ENCODE measurements at regions not wholly inside any gene's neighbourhood (a gene's known extent, or its start where the extent isn't known, plus 50 kb on each side); places are given as distances from the start of the nearest gene placed in this dataset.
"Not testable (repeated sequence)": the region's sequence is repeated elsewhere in the genome, so short reads cannot be mapped to it uniquely, and the experiment has no call there.

- H3K4me3 ChIP-seq (ENCODE audit: low read length): no peak overlapping the region
- no peak for DNase-seq (ENCODE audit: low read depth)
- TF ChIP-seq CTCF (conservative IDR thresholded peaks at IDR 0.05; ENCODE audit: low read length): no peak
These were observed 67.9 kb downstream of the TBX3 start for GRCh38 chr12:114616081-114616480.

GRCh38 chr12:114614040-114614439 lies 69.9 kb downstream of the TBX3 start:
- no peak overlapping the region for H3K4me3 ChIP-seq (ENCODE audit: low read length)
- TF ChIP-seq CTCF (conservative IDR thresholded peaks at IDR 0.05; ENCODE audit: low read length): no peak
- no peak for DNase-seq (ENCODE audit: low read depth)

GRCh38 chr12:114612062-114612461 lies 71.9 kb downstream of the TBX3 start:
- no peak for TF ChIP-seq CTCF (conservative IDR thresholded peaks at IDR 0.05; ENCODE audit: low read length)
- no peak for DNase-seq (ENCODE audit: low read depth)
- H3K4me3 ChIP-seq (ENCODE audit: low read length): no peak overlapping the region

GRCh38 chr12:114611145-114612018 lies 72.6 kb downstream of the TBX3 start:
- no peak overlapping the region for H3K4me3 ChIP-seq (ENCODE audit: low read length)
- no peak for DNase-seq (ENCODE audit: low read depth)
- TF ChIP-seq CTCF (conservative IDR thresholded peaks at IDR 0.05; ENCODE audit: low read length): no peak

- no peak for TF ChIP-seq CTCF (conservative IDR thresholded peaks at IDR 0.05; ENCODE audit: low read length)
- no peak for DNase-seq (ENCODE audit: low read depth)
- no peak overlapping the region for H3K4me3 ChIP-seq (ENCODE audit: low read length)
These were observed 75.5 kb downstream of the TBX3 start for GRCh38 chr12:114608509-114608908.

- no peak overlapping the region for H3K4me3 ChIP-seq (ENCODE audit: low read length)
- DNase-seq (ENCODE audit: low read depth): no peak
- no peak for TF ChIP-seq CTCF (conservative IDR thresholded peaks at IDR 0.05; ENCODE audit: low read length)
These were observed 78.1 kb downstream of the TBX3 start for GRCh38 chr12:114605918-114606317.

GRCh38 chr12:114604606-114605005 lies 79.4 kb downstream of the TBX3 start:
- no peak overlapping the region for H3K4me3 ChIP-seq (ENCODE audit: low read length)
- no peak for DNase-seq (ENCODE audit: low read depth)
- no peak for TF ChIP-seq CTCF (conservative IDR thresholded peaks at IDR 0.05; ENCODE audit: low read length)

- DNase-seq (ENCODE audit: low read depth); H3K4me3 ChIP-seq (ENCODE audit: low read length): not testable (repeated sequence)
These were observed 83.4 kb downstream of the TBX3 start for GRCh38 chr12:114600584-114600983.

All from AG10803 (cell line).